ENCODE measurements at regions not wholly inside any gene's neighbourhood (a gene's known extent, or its start where the extent isn't known, plus 50 kb on each side); places are given as distances from the start of the nearest gene placed in this dataset.
A peak's percentile ranks its signal among the peaks of the same experiment; 100 is the strongest.
"Not testable (repeated sequence)": the region's sequence is repeated elsewhere in the genome, so short reads cannot be mapped to it uniquely, and the experiment has no call there.

DNA sequence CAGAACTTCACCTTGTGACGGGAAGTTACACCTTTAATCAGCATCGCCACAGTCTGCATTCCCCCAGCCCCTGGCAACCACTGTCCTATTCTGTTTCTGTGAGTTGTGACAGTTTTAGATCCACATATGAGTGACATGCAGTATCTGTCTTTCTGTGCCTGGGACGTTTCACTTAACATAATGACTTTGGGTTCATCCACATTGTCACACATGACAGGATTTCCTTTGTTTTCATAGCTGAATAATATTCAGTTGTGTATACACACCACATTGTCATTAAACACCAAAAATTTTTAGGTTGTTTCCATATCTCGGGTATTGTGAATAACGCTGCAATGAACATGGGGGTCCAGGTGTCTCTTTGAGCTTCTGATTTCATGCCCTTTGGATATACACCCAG is 62.6 kb upstream of the BDH1 start:
- not testable (repeated sequence) for H3K27me3 ChIP-seq (ENCODE audit: control insufficient read depth, insufficient read depth, low read length); H3K9me3 ChIP-seq (ENCODE audit: control insufficient read depth, insufficient read depth, low read depth, low read length); H2AFZ ChIP-seq (ENCODE audit: low read length); H3K36me3 ChIP-seq (ENCODE audit: control insufficient read depth, insufficient read depth, low read length); H3K9ac ChIP-seq (ENCODE audit: insufficient read depth, low read length); H3K4me1 ChIP-seq (ENCODE audit: control insufficient read depth, extremely low read depth, insufficient read depth, low read length); H3K27ac ChIP-seq (ENCODE audit: insufficient read depth, low read length); H3K4me2 ChIP-seq (ENCODE audit: extremely low read depth, insufficient read depth, low read length); DNase-seq (ENCODE audit: low read depth in 2 of 2); H4K20me1 ChIP-seq (ENCODE audit: control insufficient read depth, extremely low read depth, insufficient read depth, low read length); H3K4me3 ChIP-seq (replicated peaks in 1 of 4; ENCODE audit: control extremely low read depth in 1 of 4, insufficient read depth in 1 of 4, low read depth in 3 of 4, low read length in 4 of 4); H3K79me2 ChIP-seq (ENCODE audit: control insufficient read depth, insufficient read depth, low read length)

DNA sequence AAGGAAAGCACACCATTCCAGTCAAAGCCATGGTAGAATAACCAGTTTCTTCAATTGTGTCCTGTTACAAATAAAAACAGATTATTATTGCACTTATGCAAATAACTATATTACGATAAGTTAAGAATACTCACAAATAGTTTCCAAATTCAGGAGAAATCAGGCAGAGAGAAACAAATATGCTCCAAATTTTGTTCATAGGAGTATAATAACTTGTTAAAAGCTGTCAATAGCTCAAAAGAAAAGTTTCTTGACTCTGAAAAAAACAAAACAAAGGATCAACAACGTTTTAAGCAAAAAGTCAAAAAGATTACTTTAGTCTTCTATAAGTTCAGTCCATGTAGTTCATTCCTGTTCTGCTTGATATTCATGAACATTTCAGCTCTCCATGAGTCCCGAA is 59.7 kb upstream of the BDH1 start:
- Histone ChIP-seq H2AFZ (ENCODE audit: low read length) (no peak overlapping the region), H3K9ac (ENCODE audit: insufficient read depth, low read length) (no peak overlapping the region), H3K27me3 (ENCODE audit: control insufficient read depth, insufficient read depth, low read length) (no peaks in the 10 kb centered on the region), H3K9me3 (ENCODE audit: control insufficient read depth, insufficient read depth, low read depth, low read length) (no peaks in the 10 kb centered on the region), H3K4me3 (replicated peaks in 1 of 4; ENCODE audit: control extremely low read depth in 1 of 4, insufficient read depth in 1 of 4, low read depth in 3 of 4, low read length in 4 of 4) (no peak overlapping the region), H3K4me2 (ENCODE audit: extremely low read depth, insufficient read depth, low read length) (no peak overlapping the region), H3K27ac (ENCODE audit: insufficient read depth, low read length) (no peak overlapping the region), H3K79me2 (ENCODE audit: control insufficient read depth, insufficient read depth, low read length) (no peaks in the 10 kb centered on the region), H4K20me1 (ENCODE audit: control insufficient read depth, extremely low read depth, insufficient read depth, low read length) (no peaks in the 10 kb centered on the region), H3K4me1 (ENCODE audit: control insufficient read depth, extremely low read depth, insufficient read depth, low read length) (no peaks in the 10 kb centered on the region), H3K36me3 (ENCODE audit: control insufficient read depth, insufficient read depth, low read length) (peaks cover 9% of the 10 kb centered on the region)
- TF ChIP-seq EZH2 (IDR thresholded peaks at IDR 0.05; ENCODE audit: low read length, missing control alignments), result no peak
- TF ChIP-seq, protein P1, sequence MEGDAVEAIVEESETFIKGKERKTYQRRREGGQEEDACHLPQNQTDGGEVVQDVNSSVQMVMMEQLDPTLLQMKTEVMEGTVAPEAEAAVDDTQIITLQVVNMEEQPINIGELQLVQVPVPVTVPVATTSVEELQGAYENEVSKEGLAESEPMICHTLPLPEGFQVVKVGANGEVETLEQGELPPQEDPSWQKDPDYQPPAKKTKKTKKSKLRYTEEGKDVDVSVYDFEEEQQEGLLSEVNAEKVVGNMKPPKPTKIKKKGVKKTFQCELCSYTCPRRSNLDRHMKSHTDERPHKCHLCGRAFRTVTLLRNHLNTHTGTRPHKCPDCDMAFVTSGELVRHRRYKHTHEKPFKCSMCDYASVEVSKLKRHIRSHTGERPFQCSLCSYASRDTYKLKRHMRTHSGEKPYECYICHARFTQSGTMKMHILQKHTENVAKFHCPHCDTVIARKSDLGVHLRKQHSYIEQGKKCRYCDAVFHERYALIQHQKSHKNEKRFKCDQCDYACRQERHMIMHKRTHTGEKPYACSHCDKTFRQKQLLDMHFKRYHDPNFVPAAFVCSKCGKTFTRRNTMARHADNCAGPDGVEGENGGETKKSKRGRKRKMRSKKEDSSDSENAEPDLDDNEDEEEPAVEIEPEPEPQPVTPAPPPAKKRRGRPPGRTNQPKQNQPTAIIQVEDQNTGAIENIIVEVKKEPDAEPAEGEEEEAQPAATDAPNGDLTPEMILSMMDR (conservative IDR thresholded peaks at IDR 0.05 in 1 of 2, IDR thresholded peaks at IDR 0.05 in 1 of 2; ENCODE audit: low read depth in 1 of 2, low read length in 2 of 2), result no peak
- peak in 1 of 2 donors; percentile 15 for DNase-seq (ENCODE audit: low read depth in 2 of 2)

DNA sequence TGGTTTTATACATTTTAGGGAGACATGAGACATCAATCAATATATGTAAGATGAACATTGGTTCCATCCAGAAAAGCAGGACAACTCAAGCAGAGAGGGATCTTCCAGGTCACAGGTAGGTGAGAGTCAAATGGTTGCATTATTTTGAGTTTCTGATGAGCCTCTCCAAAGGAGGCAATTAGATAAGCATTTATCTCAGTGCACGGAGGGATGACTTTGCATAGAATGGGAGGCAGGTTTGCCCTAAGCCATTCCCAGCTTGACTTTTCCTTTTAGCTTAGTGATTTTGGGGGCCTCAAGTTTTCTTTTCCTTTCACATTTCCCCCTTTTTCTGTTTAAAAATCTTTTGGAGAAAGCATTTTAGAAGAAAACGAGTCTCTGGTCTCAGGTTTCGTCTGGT is 58.4 kb upstream of the BDH1 start:
- not testable (repeated sequence) for H3K4me2 ChIP-seq (ENCODE audit: extremely low read depth, insufficient read depth, low read length); DNase-seq (ENCODE audit: low read depth in 2 of 2); H3K36me3 ChIP-seq (ENCODE audit: control insufficient read depth, insufficient read depth, low read length); H2AFZ ChIP-seq (ENCODE audit: low read length); H3K4me3 ChIP-seq (replicated peaks in 1 of 4; ENCODE audit: control extremely low read depth in 1 of 4, insufficient read depth in 1 of 4, low read depth in 3 of 4, low read length in 4 of 4); H3K4me1 ChIP-seq (ENCODE audit: control insufficient read depth, extremely low read depth, insufficient read depth, low read length); H4K20me1 ChIP-seq (ENCODE audit: control insufficient read depth, extremely low read depth, insufficient read depth, low read length); H3K27me3 ChIP-seq (ENCODE audit: control insufficient read depth, insufficient read depth, low read length); H3K27ac ChIP-seq (ENCODE audit: insufficient read depth, low read length); H3K9ac ChIP-seq (ENCODE audit: insufficient read depth, low read length); H3K9me3 ChIP-seq (ENCODE audit: control insufficient read depth, insufficient read depth, low read depth, low read length); H3K79me2 ChIP-seq (ENCODE audit: control insufficient read depth, insufficient read depth, low read length)

DNA sequence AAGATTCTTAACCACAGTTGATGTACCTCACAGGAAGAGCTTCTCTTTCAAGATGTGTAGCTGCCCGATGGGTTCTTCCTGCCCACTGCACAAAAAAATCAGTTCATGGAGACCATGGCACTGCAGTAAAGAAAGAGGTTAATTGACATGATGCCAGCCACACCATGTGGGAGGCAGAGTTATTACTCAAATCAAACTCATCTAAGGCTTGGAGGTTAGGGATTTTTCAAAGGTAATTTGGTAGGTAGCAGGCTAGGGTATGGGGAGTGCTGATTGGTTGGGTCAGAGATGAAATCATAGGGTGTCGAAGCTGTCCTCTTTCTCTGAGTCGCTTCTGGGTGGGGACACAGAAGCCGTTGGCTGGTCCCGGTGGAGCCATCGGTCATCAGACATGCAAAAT is 57.4 kb upstream of the BDH1 start:
- Histone ChIP-seq H3K36me3 (ENCODE audit: control insufficient read depth, insufficient read depth, low read length) (peaks cover 11% of the 10 kb centered on the region), H3K4me1 (ENCODE audit: control insufficient read depth, extremely low read depth, insufficient read depth, low read length) (no peaks in the 10 kb centered on the region), H3K4me3 (replicated peaks in 1 of 4; ENCODE audit: control extremely low read depth in 1 of 4, insufficient read depth in 1 of 4, low read depth in 3 of 4, low read length in 4 of 4) (no peak overlapping the region), H2AFZ (ENCODE audit: low read length) (no peak overlapping the region), H3K4me2 (ENCODE audit: extremely low read depth, insufficient read depth, low read length) (no peak overlapping the region), H4K20me1 (ENCODE audit: control insufficient read depth, extremely low read depth, insufficient read depth, low read length) (no peaks in the 10 kb centered on the region), H3K9ac (ENCODE audit: insufficient read depth, low read length) (no peak overlapping the region), H3K27me3 (ENCODE audit: control insufficient read depth, insufficient read depth, low read length) (no peaks in the 10 kb centered on the region), H3K9me3 (ENCODE audit: control insufficient read depth, insufficient read depth, low read depth, low read length) (no peaks in the 10 kb centered on the region), H3K79me2 (ENCODE audit: control insufficient read depth, insufficient read depth, low read length) (no peaks in the 10 kb centered on the region), H3K27ac (ENCODE audit: insufficient read depth, low read length) (no peak overlapping the region)
- TF ChIP-seq, protein P1 (conservative IDR thresholded peaks at IDR 0.05 in 1 of 2, IDR thresholded peaks at IDR 0.05 in 1 of 2; ENCODE audit: low read depth in 1 of 2, low read length in 2 of 2), result no peak
- no peak for TF ChIP-seq EZH2 (IDR thresholded peaks at IDR 0.05; ENCODE audit: low read length, missing control alignments)
- DNase-seq (ENCODE audit: low read depth in 2 of 2), result no peak

All from fibroblast of lung (primary cell).